ENCODE measurements at regions not wholly inside any gene's neighbourhood (a gene's known extent, or its start where the extent isn't known, plus 50 kb on each side); places are given as distances from the start of the nearest gene placed in this dataset.

GRCh38 chr22:22733881-22734373 is 89.5 kb downstream of the GGTLC2 start:
- TF ChIP-seq, protein P1, sequence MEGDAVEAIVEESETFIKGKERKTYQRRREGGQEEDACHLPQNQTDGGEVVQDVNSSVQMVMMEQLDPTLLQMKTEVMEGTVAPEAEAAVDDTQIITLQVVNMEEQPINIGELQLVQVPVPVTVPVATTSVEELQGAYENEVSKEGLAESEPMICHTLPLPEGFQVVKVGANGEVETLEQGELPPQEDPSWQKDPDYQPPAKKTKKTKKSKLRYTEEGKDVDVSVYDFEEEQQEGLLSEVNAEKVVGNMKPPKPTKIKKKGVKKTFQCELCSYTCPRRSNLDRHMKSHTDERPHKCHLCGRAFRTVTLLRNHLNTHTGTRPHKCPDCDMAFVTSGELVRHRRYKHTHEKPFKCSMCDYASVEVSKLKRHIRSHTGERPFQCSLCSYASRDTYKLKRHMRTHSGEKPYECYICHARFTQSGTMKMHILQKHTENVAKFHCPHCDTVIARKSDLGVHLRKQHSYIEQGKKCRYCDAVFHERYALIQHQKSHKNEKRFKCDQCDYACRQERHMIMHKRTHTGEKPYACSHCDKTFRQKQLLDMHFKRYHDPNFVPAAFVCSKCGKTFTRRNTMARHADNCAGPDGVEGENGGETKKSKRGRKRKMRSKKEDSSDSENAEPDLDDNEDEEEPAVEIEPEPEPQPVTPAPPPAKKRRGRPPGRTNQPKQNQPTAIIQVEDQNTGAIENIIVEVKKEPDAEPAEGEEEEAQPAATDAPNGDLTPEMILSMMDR (IDR thresholded peaks at IDR 0.05), result no peak
- no peak for TF ChIP-seq EP300 (IDR thresholded peaks at IDR 0.05)

Data from sigmoid colon (tissue), 4 donors.